ENCODE measurements at regions not wholly inside any gene's neighbourhood (a gene's known extent, or its start where the extent isn't known, plus 50 kb on each side); places are given as distances from the start of the nearest gene placed in this dataset.

DNA sequence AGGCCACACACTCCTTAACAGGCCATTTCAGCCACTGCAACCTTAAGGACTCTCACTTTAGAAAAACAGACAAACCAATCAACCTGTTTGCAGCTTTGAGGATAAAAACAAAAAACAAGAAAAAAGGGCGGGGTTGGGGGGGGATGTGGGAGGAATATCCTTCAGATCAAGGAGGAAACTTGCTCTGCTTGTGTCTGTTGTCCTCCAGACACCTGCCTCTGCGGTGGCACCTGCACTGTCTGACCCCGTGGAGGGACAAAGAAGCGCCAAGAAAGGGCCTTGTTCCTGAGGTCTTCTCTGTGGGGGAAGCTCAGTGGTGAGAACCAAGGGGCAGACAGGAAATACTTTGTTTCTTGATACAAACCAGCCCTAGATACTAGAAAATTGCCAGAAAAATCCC is 70.5 kb downstream of the POLR2M start:
- TF ChIP-seq EZH2 (IDR thresholded peaks at IDR 0.05) (no peak), POLR2AphosphoS5 (IDR thresholded peaks at IDR 0.05; ENCODE audit: borderline replicate concordance, low read depth, low read length) (no peak)
